HCT116 (cell line): ENCODE measurements at regions not wholly inside any gene's neighbourhood (a gene's known extent, or its start where the extent isn't known, plus 50 kb on each side); places are given as distances from the start of the nearest gene placed in this dataset.

ENCODE experiments used
- ATAC-seq: fragments of 200-7000 bp; cut with Tn5 transposase; 2 replicates; pipeline ENCODE4 v1.9.1; 2020; ENCODE audit warnings: mild to moderate bottlenecking, moderate library complexity
- BruUV-seq: library from RNA; stranded (reverse); fragments of 400-500 nt; replicated peaks from 2 replicates; lab custom pipeline; 2021; lab: Mats Ljungman, UMichigan
- CTCF ChIA-PET: fragments of 300-600 bp; sonication (Branson Sonifier 250); formaldehyde crosslinking; loops from one replicate; lab custom pipeline; 2021; ENCODE audit warnings: antibody characterized with exemption; lab: Charles Lee
- POLR2A ChIA-PET: fragments of 300-600, 350-600 bp; sonication (Branson Sonifier 250); formaldehyde crosslinking; loops from one replicate; lab custom pipeline; 2021; ENCODE audit warnings: antibody characterized with exemption; lab: Charles Lee
- RAD21 ChIA-PET, 2 experiments: fragments of 300-600 bp; sonication (Branson Sonifier 250); formaldehyde crosslinking; loops; one replicate each; lab custom pipeline; 2023; ENCODE audit warnings: low total read pairs in 2 of 2; ENCODE audit not compliant: uncharacterized antibody in 2 of 2, unreplicated experiment in 2 of 2, low non-redundant PET in 1 of 2; lab: Charles Lee
- DNase-seq: peaks from one replicate; pipeline ENCODE4 v3.0.0-alpha.2; 2010; ENCODE audit warnings: low read depth, low spot score
- H2AFZ ChIP-seq: fragments of 200-600 bp; shearing (Covaris generic), sonication (generic); 2 replicates; pipeline ENCODE4 v1.6.1; 2017; ENCODE audit warnings: low read depth, mixed run types, mixed read lengths, antibody characterized with exemption, low read length; ENCODE audit not compliant: poor library complexity, severe bottlenecking
- H3K27ac ChIP-seq: 2 replicates; pipeline ENCODE4 v1.5.1; 2012; ENCODE audit warnings: low read depth, low read length
- H3K27me3 ChIP-seq: fragments of 200-600 bp; sonication (generic); 2 replicates; pipeline ENCODE4 v1.6.1; 2016; ENCODE audit warnings: mixed run types, low read length, mixed read lengths; ENCODE audit not compliant: insufficient read depth
- H3K36me3 ChIP-seq, 2 experiments: fragments of 200-500 bp in 1 of 2; fragments of 200-600 bp in 1 of 2; sonication (Bioruptor generic) in 1 of 2; sonication (generic) in 1 of 2; 2 replicates each; pipeline versions ENCODE4 v1.5.1 to v1.6.1; 2014 to 2016; ENCODE audit warnings: low read length in 2 of 2, inconsistent platforms in 1 of 2, mixed read lengths in 1 of 2, mixed run types in 1 of 2; ENCODE audit not compliant: insufficient read depth in 2 of 2, control insufficient read depth in 1 of 2
- H3K4me1 ChIP-seq, 2 experiments: fragments of 200-600 bp in 1 of 2; sonication (generic) in 1 of 2; 2 replicates each; pipeline versions ENCODE4 v1.5.1 to v1.6.1; 2012 to 2017; ENCODE audit warnings: low read length in 2 of 2, inconsistent platforms in 1 of 2, mild to moderate bottlenecking in 1 of 2, mixed read lengths in 1 of 2, mixed run types in 1 of 2, moderate library complexity in 1 of 2; ENCODE audit not compliant: insufficient read depth in 2 of 2, control insufficient read depth in 1 of 2
- H3K4me2 ChIP-seq: fragments of 200-600 bp; sonication (generic); 2 replicates; pipeline ENCODE4 v1.6.1; 2017; ENCODE audit warnings: mixed run types, low read length, mixed read lengths
- H3K4me3 ChIP-seq, 2 experiments: fragments of 200-600 bp in 1 of 2; sonication (generic) in 1 of 2; replicated peaks in 1 of 2; 2 replicates each; pipeline ENCODE4 v1.5.1; 2011 to 2016; ENCODE audit warnings: low read length in 2 of 2, control low read depth in 1 of 2, low read depth in 1 of 2, mild to moderate bottlenecking in 1 of 2, mixed read lengths in 1 of 2, mixed run types in 1 of 2
- H3K79me2 ChIP-seq: fragments of 200-600 bp; sonication (generic); 2 replicates; pipeline ENCODE4 v1.6.1; 2017; ENCODE audit warnings: mild to moderate bottlenecking, mixed run types, low read length, moderate library complexity, mixed read lengths; ENCODE audit not compliant: insufficient read depth
- H3K9ac ChIP-seq: fragments of 200-600 bp; sonication (generic); 2 replicates; pipeline ENCODE4 v1.6.1; 2016; ENCODE audit warnings: low read length, mixed read lengths
- H3K9me2 ChIP-seq: fragments of 200-600 bp; sonication (generic), shearing (Covaris generic); 2 replicates; pipeline ENCODE4 v1.6.1; 2017; ENCODE audit warnings: mixed run types, mild to moderate bottlenecking, moderate library complexity; ENCODE audit not compliant: insufficient read depth
- H3K9me3 ChIP-seq, 2 experiments: fragments of 200-500 bp in 1 of 2; fragments of 200-600 bp in 1 of 2; sonication (Bioruptor generic) in 1 of 2; sonication (generic) in 1 of 2; 2 replicates each; pipeline ENCODE4 v1.6.1; 2014 to 2017; ENCODE audit warnings: low read length in 2 of 2, mixed read lengths in 2 of 2, inconsistent platforms in 1 of 2, low read depth in 1 of 2, mild to moderate bottlenecking in 1 of 2, mixed run types in 1 of 2, moderate library complexity in 1 of 2; ENCODE audit not compliant: control insufficient read depth in 1 of 2, insufficient read depth in 1 of 2
- H4K20me1 ChIP-seq: fragments of 200-600 bp; sonication (generic), shearing (Covaris generic); 2 replicates; pipeline ENCODE4 v1.6.1; 2017; ENCODE audit warnings: mixed run types, mild to moderate bottlenecking, moderate library complexity; ENCODE audit not compliant: insufficient read depth
- ATF3 ChIP-seq: IDR thresholded peaks from 2 replicates; pipeline ENCODE4 v1.6.1; 2012
- CBX3 ChIP-seq: IDR thresholded peaks from 2 replicates; pipeline ENCODE4 v1.6.1; 2012; ENCODE audit warnings: low read depth
- CTCF ChIP-seq, 3 experiments: fragments of 200-600 bp in 1 of 3; sonication (generic) in 1 of 3; IDR thresholded peaks in 2 of 3; conservative IDR thresholded peaks in 1 of 3; 2 replicates each; pipeline ENCODE4 v1.5.1; 2012 to 2017; ENCODE audit warnings: low read depth in 2 of 3, low read length in 2 of 3, antibody characterized with exemption in 1 of 3, borderline replicate concordance in 1 of 3, control low read depth in 1 of 3, mild to moderate bottlenecking in 1 of 3, mixed read lengths in 1 of 3, mixed run types in 1 of 3, moderate library complexity in 1 of 3; ENCODE audit not compliant: insufficient read depth in 1 of 3
- EGR1 ChIP-seq: IDR thresholded peaks from 2 replicates; pipeline ENCODE4 v1.6.1; 2012; ENCODE audit warnings: low read depth
- EZH2 ChIP-seq: fragments of 200-600 bp; sonication (generic); IDR thresholded peaks from 2 replicates; pipeline ENCODE4 v1.6.1; 2017; ENCODE audit warnings: antibody characterized with exemption, mixed run types
- EZH2phosphoT487 ChIP-seq: fragments of 200-600 bp; IDR thresholded peaks from 2 replicates; pipeline ENCODE4 v1.6.1; 2018; ENCODE audit warnings: antibody characterized with exemption, borderline replicate concordance
- JUND ChIP-seq: IDR thresholded peaks from 2 replicates; pipeline ENCODE4 v1.6.1; 2012
- MAX ChIP-seq: IDR thresholded peaks from 2 replicates; pipeline ENCODE4 v1.6.1; 2012
- POLR2A ChIP-seq: IDR thresholded peaks from 2 replicates; pipeline ENCODE4 v1.7.0; 2011; ENCODE audit warnings: borderline replicate concordance; ENCODE audit not compliant: insufficient read depth, insufficient read length; ENCODE audit errors: extremely low read depth
- POLR2AphosphoS5 ChIP-seq: IDR thresholded peaks from 2 replicates; pipeline ENCODE4 v1.6.1; 2011; ENCODE audit warnings: mild to moderate bottlenecking, low read depth, low read length, moderate library complexity
- RAD21 ChIP-seq: IDR thresholded peaks from 2 replicates; pipeline ENCODE4 v1.6.1; 2012; ENCODE audit warnings: low read depth, mild to moderate bottlenecking
- TCF7L2 ChIP-seq: IDR thresholded peaks from 2 replicates; pipeline ENCODE4 v1.7.0; 2011; ENCODE audit warnings: borderline replicate concordance, inconsistent platforms; ENCODE audit not compliant: insufficient read depth, insufficient read length; ENCODE audit errors: extremely low read depth
- ZNF274 ChIP-seq: fragments of 200-500 bp; sonication (Bioruptor generic); IDR thresholded peaks from 2 replicates; pipeline ENCODE4 v1.6.1; 2014; ENCODE audit warnings: mild to moderate bottlenecking, low read depth, low read length, inconsistent platforms
- intact Hi-C: fragments of 100-400 bp; cut with micrococcal nuclease; formaldehyde crosslinking; loops from 2 replicates; pipeline ENCODE4 v1.10.0; 2022
- TF ChIP-seq, protein P1 (sequence below): IDR thresholded peaks from 2 replicates; pipeline ENCODE4 v1.6.1; 2011; ENCODE audit warnings: mild to moderate bottlenecking, low read length, moderate library complexity; ENCODE audit not compliant: insufficient replicate concordance; ENCODE audit errors: extremely low read depth

- POLR2A ChIA-PET = no interaction called here
Observed at GRCh38 chr14:87044807-87045206, 948.2 kb downstream of the GALC start.

GRCh38 chr14:87043667-87044200, 949.2 kb downstream of the GALC start:
- DNase-seq = no peak
- Histone ChIP-seq H4K20me1 (no peaks in the 10 kb centered on the region), H3K9me3 (peaks cover 0 to 22% of the 10 kb centered on the region in 2 experiments; a peak in 2 of 4 replicates), H3K4me1 (no peaks in the 10 kb centered on the region), H3K79me2 (no peaks in the 10 kb centered on the region), H3K4me2 (no peak overlapping the region), H3K36me3 (no peaks in the 10 kb centered on the region), H3K9ac (no peak overlapping the region), H3K27ac (no peak overlapping the region), H2AFZ (no peak overlapping the region), H3K4me3 (no peak overlapping the region), H3K27me3 (no peaks in the 10 kb centered on the region), H3K9me2 (no peaks in the 10 kb centered on the region)
- RAD21 ChIA-PET = no interaction called here
- intact Hi-C loops = no loop called here
- no TSS peak for BruUV-seq
- CTCF ChIA-PET = no interaction called here
- POLR2A ChIA-PET = no interaction called here
- no peak for ATAC-seq
- TF ChIP-seq POLR2AphosphoS5 (no peak), ZNF274 (no peak), EGR1 (no peak), CBX3 (no peak), EZH2phosphoT487 (no peak), RAD21 (no peak), CTCF (IDR thresholded peaks at IDR 0.05 in 2 of 3, conservative IDR thresholded peaks at IDR 0.05 in 1 of 3; ENCODE audit: borderline replicate concordance in 1 of 3, insufficient read depth in 1 of 3, low read depth in 2 of 3, low read length in 2 of 3) (no peak), POLR2A (no peak), TCF7L2 (no peak), EZH2 (no peak)
- TF ChIP-seq, protein P1, sequence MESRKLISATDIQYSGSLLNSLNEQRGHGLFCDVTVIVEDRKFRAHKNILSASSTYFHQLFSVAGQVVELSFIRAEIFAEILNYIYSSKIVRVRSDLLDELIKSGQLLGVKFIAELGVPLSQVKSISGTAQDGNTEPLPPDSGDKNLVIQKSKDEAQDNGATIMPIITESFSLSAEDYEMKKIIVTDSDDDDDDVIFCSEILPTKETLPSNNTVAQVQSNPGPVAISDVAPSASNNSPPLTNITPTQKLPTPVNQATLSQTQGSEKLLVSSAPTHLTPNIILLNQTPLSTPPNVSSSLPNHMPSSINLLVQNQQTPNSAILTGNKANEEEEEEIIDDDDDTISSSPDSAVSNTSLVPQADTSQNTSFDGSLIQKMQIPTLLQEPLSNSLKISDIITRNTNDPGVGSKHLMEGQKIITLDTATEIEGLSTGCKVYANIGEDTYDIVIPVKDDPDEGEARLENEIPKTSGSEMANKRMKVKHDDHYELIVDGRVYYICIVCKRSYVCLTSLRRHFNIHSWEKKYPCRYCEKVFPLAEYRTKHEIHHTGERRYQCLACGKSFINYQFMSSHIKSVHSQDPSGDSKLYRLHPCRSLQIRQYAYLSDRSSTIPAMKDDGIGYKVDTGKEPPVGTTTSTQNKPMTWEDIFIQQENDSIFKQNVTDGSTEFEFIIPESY = no peak

More at GRCh38 chr14:87044807-87045206, 948.2 kb downstream of the GALC start:
- ChIA-PET RAD21 (no interaction called here), CTCF (no interaction called here)
- H3K9ac ChIP-seq = no peak overlapping the region
- no peaks in the 10 kb centered on the region for H3K79me2 ChIP-seq
- peaks cover 0 to 28% of the 10 kb centered on the region in 2 experiments; a peak in 2 of 4 replicates for H3K9me3 ChIP-seq
- no peak for TF ChIP-seq EGR1
- no peak for TF ChIP-seq TCF7L2
- no peak for TF ChIP-seq RAD21
- no peak for TF ChIP-seq CBX3
- no peak for TF ChIP-seq POLR2AphosphoS5
- TF ChIP-seq EZH2 = no peak
- TF ChIP-seq JUND = no peak
- no peak for TF ChIP-seq ATF3
- no peak for TF ChIP-seq MAX
- H3K4me3 ChIP-seq = no peak overlapping the region
- DNase-seq = no peak
- no peaks in the 10 kb centered on the region for H3K27me3 ChIP-seq
- no peaks in the 10 kb centered on the region for H3K36me3 ChIP-seq
- no peak for ATAC-seq
- H3K4me2 ChIP-seq = no peak overlapping the region
- H4K20me1 ChIP-seq = no peaks in the 10 kb centered on the region
- H2AFZ ChIP-seq = no peak overlapping the region
- H3K4me1 ChIP-seq = no peaks in the 10 kb centered on the region
- intact Hi-C loops = no loop called here
- no peaks in the 10 kb centered on the region for H3K9me2 ChIP-seq
- no peak overlapping the region for H3K27ac ChIP-seq
- BruUV-seq = no TSS peak
